Nephron progenitor cell (in vitro differentiated cells): ENCODE measurements at regions not wholly inside any gene's neighbourhood (a gene's known extent, or its start where the extent isn't known, plus 50 kb on each side); places are given as distances from the start of the nearest gene placed in this dataset.

Experiments used
- DNase-seq: peaks from one replicate; pipeline ENCODE4 v3.0.0; 2021
- H3K27ac Mint-ChIP-seq: 2 replicates; pipeline ENCODE4 v1.8.0; 2021; ENCODE audit warnings: mild to moderate bottlenecking, moderate library complexity, mixed read lengths
- H3K27me3 Mint-ChIP-seq: 2 replicates; pipeline ENCODE4 v1.8.0; 2021; ENCODE audit warnings: mild to moderate bottlenecking, low read depth, mixed read lengths; ENCODE audit not compliant: poor library complexity
- H3K36me3 Mint-ChIP-seq: 2 replicates; pipeline ENCODE4 v1.8.0; 2021; ENCODE audit warnings: low read depth, mixed read lengths
- H3K4me1 Mint-ChIP-seq: 2 replicates; pipeline ENCODE4 v1.8.0; 2021; ENCODE audit warnings: mixed read lengths
- H3K4me3 Mint-ChIP-seq: 2 replicates; pipeline ENCODE4 v1.8.0; 2021; ENCODE audit warnings: mild to moderate bottlenecking, moderate library complexity, mixed read lengths
- H3K9me3 Mint-ChIP-seq: 2 replicates; pipeline ENCODE4 v1.8.0; 2021; ENCODE audit warnings: mild to moderate bottlenecking, moderate library complexity, mixed read lengths
- CTCF ChIP-seq: fragments of 200-600 bp; sonication (generic); IDR thresholded peaks from 2 replicates; pipeline ENCODE4 v1.5.0; 2021; ENCODE audit warnings: antibody characterized with exemption

GRCh38 chr21:25139414-25139813 lies 467.9 kb downstream of the MRPL39 start:
- Mint-ChIP-seq H3K27ac (no peak overlapping the region), H3K4me1 (no peaks in the 10 kb centered on the region), H3K9me3 (peaks cover 23% of the 10 kb centered on the region), H3K27me3 (no peaks in the 10 kb centered on the region), H3K36me3 (no peaks in the 10 kb centered on the region), H3K4me3 (no peak overlapping the region)
- DNase-seq, result no peak
- no peak for TF ChIP-seq CTCF

GRCh38 chr21:25133939-25134338 lies 473.3 kb downstream of the MRPL39 start:
- Mint-ChIP-seq H3K27me3 (no peaks in the 10 kb centered on the region), H3K27ac (no peak overlapping the region), H3K36me3 (no peaks in the 10 kb centered on the region), H3K9me3 (peaks cover 35% of the 10 kb centered on the region), H3K4me3 (no peak overlapping the region), H3K4me1 (no peaks in the 10 kb centered on the region)
- DNase-seq, result no peak
- TF ChIP-seq CTCF, result no peak

- DNase-seq, result no peak
- TF ChIP-seq CTCF, result no peak
- peaks cover 22% of the 10 kb centered on the region for H3K9me3 Mint-ChIP-seq
- H3K4me3 Mint-ChIP-seq, result no peak overlapping the region
- no peak overlapping the region for H3K27ac Mint-ChIP-seq
- H3K36me3 Mint-ChIP-seq, result no peaks in the 10 kb centered on the region
- H3K27me3 Mint-ChIP-seq, result no peaks in the 10 kb centered on the region
- no peaks in the 10 kb centered on the region for H3K4me1 Mint-ChIP-seq
These were observed 479.5 kb downstream of the MRPL39 start for GRCh38 chr21:25127811-25128210.

GRCh38 chr21:25127007-25127406 lies 480.3 kb downstream of the MRPL39 start:
- Mint-ChIP-seq H3K27me3 (no peaks in the 10 kb centered on the region), H3K4me1 (no peaks in the 10 kb centered on the region), H3K27ac (no peak overlapping the region), H3K36me3 (no peaks in the 10 kb centered on the region), H3K9me3 (peaks cover 20% of the 10 kb centered on the region), H3K4me3 (no peak overlapping the region)
- no peak for TF ChIP-seq CTCF
- DNase-seq, result no peak

- H3K9me3 Mint-ChIP-seq, result peaks cover 16% of the 10 kb centered on the region
- no peak overlapping the region for H3K27ac Mint-ChIP-seq
- H3K4me1 Mint-ChIP-seq, result no peaks in the 10 kb centered on the region
- no peak overlapping the region for H3K4me3 Mint-ChIP-seq
- H3K27me3 Mint-ChIP-seq, result no peaks in the 10 kb centered on the region
- no peak for TF ChIP-seq CTCF
- no peaks in the 10 kb centered on the region for H3K36me3 Mint-ChIP-seq
- DNase-seq, result no peak
These were observed 480.7 kb downstream of the MRPL39 start for GRCh38 chr21:25126564-25126963.

- no peak for DNase-seq
- no peaks in the 10 kb centered on the region for H3K36me3 Mint-ChIP-seq
- no peak overlapping the region for H3K4me3 Mint-ChIP-seq
- H3K27ac Mint-ChIP-seq, result no peak overlapping the region
- H3K4me1 Mint-ChIP-seq, result no peaks in the 10 kb centered on the region
- H3K27me3 Mint-ChIP-seq, result no peaks in the 10 kb centered on the region
- no peak for TF ChIP-seq CTCF
- peaks cover 35% of the 10 kb centered on the region for H3K9me3 Mint-ChIP-seq
These were observed 488.6 kb downstream of the MRPL39 start for GRCh38 chr21:25118648-25119047.
